ENCODE measurements at regions not wholly inside any gene's neighbourhood (a gene's known extent, or its start where the extent isn't known, plus 50 kb on each side); places are given as distances from the start of the nearest gene placed in this dataset.
"Not testable (repeated sequence)": the region's sequence is repeated elsewhere in the genome, so short reads cannot be mapped to it uniquely, and the experiment has no call there.

GRCh38 chr9:74090921-74091320 is 406.2 kb upstream of the RORB start:
- H3K4me3 ChIP-seq (ENCODE audit: low read length); H3K9me2 ChIP-seq (replicated peaks; ENCODE audit: control insufficient read depth, low read length); H3K27ac ChIP-seq (ENCODE audit: low read depth, low read length); H3K4me2 ChIP-seq (ENCODE audit: low read length); H3K79me2 ChIP-seq (ENCODE audit: control insufficient read depth, low read length); H3K36me3 ChIP-seq (ENCODE audit: control insufficient read depth, low read length); H3K27me3 ChIP-seq (ENCODE audit: control insufficient read depth, low read length); H3F3A ChIP-seq (ENCODE audit: control insufficient read depth, insufficient read depth); H3K4me1 ChIP-seq (ENCODE audit: control insufficient read depth, low read length); H4K20me1 ChIP-seq (ENCODE audit: control insufficient read depth, insufficient read depth, low read depth, low read length); H3K9me3 ChIP-seq (ENCODE audit: control insufficient read depth, insufficient read depth, low read length): not testable (repeated sequence)

GRCh38 chr9:74092491-74092834 is 404.7 kb upstream of the RORB start:
- H3K4me2 ChIP-seq (ENCODE audit: low read length), result no peak overlapping the region
- no peaks in the 10 kb centered on the region for H3K79me2 ChIP-seq (ENCODE audit: control insufficient read depth, low read length)
- no peaks in the 10 kb centered on the region for H3K27me3 ChIP-seq (ENCODE audit: control insufficient read depth, low read length)
- H3F3A ChIP-seq (ENCODE audit: control insufficient read depth, insufficient read depth), result no peaks in the 10 kb centered on the region
- no peak overlapping the region for H3K27ac ChIP-seq (ENCODE audit: low read depth, low read length)
- no peaks in the 10 kb centered on the region for H3K4me1 ChIP-seq (ENCODE audit: control insufficient read depth, low read length)
- H3K36me3 ChIP-seq (ENCODE audit: control insufficient read depth, low read length), result no peaks in the 10 kb centered on the region
- H3K4me3 ChIP-seq (ENCODE audit: low read length), result no peak overlapping the region
- TF ChIP-seq EZH2phosphoT487 (IDR thresholded peaks at IDR 0.05; ENCODE audit: borderline replicate concordance, low read length) (no peak), CTCF (IDR thresholded peaks at IDR 0.05; ENCODE audit: low read depth, low read length, poor library complexity, severe bottlenecking) (no peak)
- H4K20me1 ChIP-seq (ENCODE audit: control insufficient read depth, insufficient read depth, low read depth, low read length), result no peaks in the 10 kb centered on the region
- no peaks in the 10 kb centered on the region for H3K9me2 ChIP-seq (replicated peaks; ENCODE audit: control insufficient read depth, low read length)
- no peaks in the 10 kb centered on the region for H3K9me3 ChIP-seq (ENCODE audit: control insufficient read depth, insufficient read depth, low read length)

- not testable (repeated sequence) for H3K9me3 ChIP-seq (ENCODE audit: control insufficient read depth, insufficient read depth, low read length); H3K4me3 ChIP-seq (ENCODE audit: low read length); H3K27me3 ChIP-seq (ENCODE audit: control insufficient read depth, low read length); H3F3A ChIP-seq (ENCODE audit: control insufficient read depth, insufficient read depth); H4K20me1 ChIP-seq (ENCODE audit: control insufficient read depth, insufficient read depth, low read depth, low read length); H3K27ac ChIP-seq (ENCODE audit: low read depth, low read length); H3K4me1 ChIP-seq (ENCODE audit: control insufficient read depth, low read length); H3K9me2 ChIP-seq (replicated peaks; ENCODE audit: control insufficient read depth, low read length); H3K79me2 ChIP-seq (ENCODE audit: control insufficient read depth, low read length); H3K4me2 ChIP-seq (ENCODE audit: low read length); H3K36me3 ChIP-seq (ENCODE audit: control insufficient read depth, low read length)
Measured at GRCh38 chr9:74094037-74094436, 403.1 kb upstream of the RORB start.

GRCh38 chr9:74094766-74095165 is 402.4 kb upstream of the RORB start:
- Histone ChIP-seq H3K9me2 (replicated peaks; ENCODE audit: control insufficient read depth, low read length) (no peaks in the 10 kb centered on the region), H3F3A (ENCODE audit: control insufficient read depth, insufficient read depth) (no peaks in the 10 kb centered on the region), H3K27me3 (ENCODE audit: control insufficient read depth, low read length) (no peaks in the 10 kb centered on the region), H3K9me3 (ENCODE audit: control insufficient read depth, insufficient read depth, low read length) (no peaks in the 10 kb centered on the region), H3K79me2 (ENCODE audit: control insufficient read depth, low read length) (no peaks in the 10 kb centered on the region), H4K20me1 (ENCODE audit: control insufficient read depth, insufficient read depth, low read depth, low read length) (no peaks in the 10 kb centered on the region), H3K4me2 (ENCODE audit: low read length) (no peak overlapping the region), H3K4me1 (ENCODE audit: control insufficient read depth, low read length) (no peaks in the 10 kb centered on the region), H3K4me3 (ENCODE audit: low read length) (no peak overlapping the region), H3K36me3 (ENCODE audit: control insufficient read depth, low read length) (no peaks in the 10 kb centered on the region), H3K27ac (ENCODE audit: low read depth, low read length) (no peak overlapping the region)
- TF ChIP-seq EZH2phosphoT487 (IDR thresholded peaks at IDR 0.05; ENCODE audit: borderline replicate concordance, low read length) (no peak), CTCF (IDR thresholded peaks at IDR 0.05; ENCODE audit: low read depth, low read length, poor library complexity, severe bottlenecking) (no peak)

Measured in DOHH2 (cell line).